Esophagus squamous epithelium (tissue), 5 donors: ENCODE measurements at regions not wholly inside any gene's neighbourhood (a gene's known extent, or its start where the extent isn't known, plus 50 kb on each side); places are given as distances from the start of the nearest gene placed in this dataset.

Experiments used
- DNase-seq: peaks from one replicate; lab custom pipeline; 2025; lab: John Stamatoyannopoulos, UW
- H3K27ac ChIP-seq, 4 donors: fragments of 200-600 bp; sonication (generic); one replicate each; pipeline ENCODE4 v1.5.1; 2016 to 2019; ENCODE audit warnings: mild to moderate bottlenecking in 1 of 4
- H3K27me3 ChIP-seq, 4 donors: fragments of 200-600 bp; sonication (generic); 1 replicate in 3 of 4; 2 replicates in 1 of 4; pipeline versions ENCODE4 v1.5.1 to v1.6.0; 2017 to 2021; ENCODE audit warnings: antibody characterized with exemption in 1 of 4
- H3K36me3 ChIP-seq, 3 donors: fragments of 200-600 bp; sonication (generic); one replicate each; pipeline ENCODE4 v1.5.1; 2016 to 2019
- H3K4me1 ChIP-seq, 3 donors: fragments of 200-600 bp; sonication (generic); one replicate each; pipeline ENCODE4 v1.5.1; 2017 to 2019
- H3K4me3 ChIP-seq, 4 donors: fragments of 200-600 bp; sonication (generic); 1 replicate in 3 of 4; 2 replicates in 1 of 4; pipeline ENCODE4 v1.5.1; 2016 to 2019; ENCODE audit warnings: mild to moderate bottlenecking in 2 of 4, moderate library complexity in 1 of 4
- H3K9me3 ChIP-seq, 3 donors: fragments of 200-600 bp; sonication (generic); one replicate each; pipeline ENCODE4 v1.5.1; 2016 to 2019
- POLR2A ChIP-seq, 4 donors: fragments of 450-650 bp; IDR thresholded peaks; one replicate each; pipeline ENCODE4 v1.6.1; 2017; ENCODE audit warnings: antibody characterized with exemption in 4 of 4, mild to moderate bottlenecking in 4 of 4, moderate library complexity in 3 of 4
- WGBS, 2 donors: methylation state at CpG; one replicate each; pipeline ENCODE4 v1.1.5; 2018; 5-methylcytosine and 5-hydroxymethylcytosine counted together
- intact Hi-C: fragments of 100-400 bp; cut with DNase I; formaldehyde crosslinking; loops from one replicate; pipeline ENCODE4 v1.15.0; 2022
- TF ChIP-seq, protein P1 (sequence below), 6 experiments: fragments of 450-650 bp in 4 of 6; fragments of 200-600 bp in 2 of 6; sonication (generic) in 2 of 6; IDR thresholded peaks; one replicate each; pipeline ENCODE4 v1.5.1; 2016 to 2019; ENCODE audit warnings: antibody characterized with exemption in 6 of 6, mild to moderate bottlenecking in 4 of 6, moderate library complexity in 4 of 6
- donor health status: DM: yes; HTN: yes; CAD: no.

DNA sequence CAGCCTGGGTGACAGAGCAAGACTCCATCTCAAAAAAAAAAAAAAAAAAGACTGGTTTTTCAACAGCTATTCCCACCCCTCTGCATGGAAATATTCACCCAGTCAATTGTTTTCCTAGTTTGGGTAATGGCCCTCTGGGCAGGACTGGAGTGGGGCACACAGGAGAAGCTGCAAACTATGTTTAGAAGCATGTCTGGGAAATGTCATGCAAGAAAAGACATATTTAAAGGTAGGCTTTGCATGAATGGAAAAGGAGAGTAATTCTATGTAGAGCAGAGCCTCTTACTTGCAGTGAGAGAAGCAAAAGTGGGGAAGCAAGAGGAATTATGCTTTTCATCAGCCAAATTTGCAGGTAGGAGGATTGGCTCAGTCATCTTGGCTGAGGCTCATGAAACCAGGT is 276.5 kb upstream of the PLEKHG7 start:
- TF ChIP-seq, protein P1, sequence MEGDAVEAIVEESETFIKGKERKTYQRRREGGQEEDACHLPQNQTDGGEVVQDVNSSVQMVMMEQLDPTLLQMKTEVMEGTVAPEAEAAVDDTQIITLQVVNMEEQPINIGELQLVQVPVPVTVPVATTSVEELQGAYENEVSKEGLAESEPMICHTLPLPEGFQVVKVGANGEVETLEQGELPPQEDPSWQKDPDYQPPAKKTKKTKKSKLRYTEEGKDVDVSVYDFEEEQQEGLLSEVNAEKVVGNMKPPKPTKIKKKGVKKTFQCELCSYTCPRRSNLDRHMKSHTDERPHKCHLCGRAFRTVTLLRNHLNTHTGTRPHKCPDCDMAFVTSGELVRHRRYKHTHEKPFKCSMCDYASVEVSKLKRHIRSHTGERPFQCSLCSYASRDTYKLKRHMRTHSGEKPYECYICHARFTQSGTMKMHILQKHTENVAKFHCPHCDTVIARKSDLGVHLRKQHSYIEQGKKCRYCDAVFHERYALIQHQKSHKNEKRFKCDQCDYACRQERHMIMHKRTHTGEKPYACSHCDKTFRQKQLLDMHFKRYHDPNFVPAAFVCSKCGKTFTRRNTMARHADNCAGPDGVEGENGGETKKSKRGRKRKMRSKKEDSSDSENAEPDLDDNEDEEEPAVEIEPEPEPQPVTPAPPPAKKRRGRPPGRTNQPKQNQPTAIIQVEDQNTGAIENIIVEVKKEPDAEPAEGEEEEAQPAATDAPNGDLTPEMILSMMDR (IDR thresholded peaks at IDR 0.05) = no peak
- no peak for TF ChIP-seq POLR2A (IDR thresholded peaks at IDR 0.05)
- intact Hi-C loops = no loop called here
- no peaks in the 10 kb centered on the region for H3K27me3 ChIP-seq
- H3K27ac ChIP-seq = no peak overlapping the region
- H3K4me1 ChIP-seq = peaks cover 0 to 21% (median 9%) of the 10 kb centered on the region in 3 donors
- no peak overlapping the region for H3K4me3 ChIP-seq
- H3K36me3 ChIP-seq = no peaks in the 10 kb centered on the region
- DNase-seq = no peak
- H3K9me3 ChIP-seq = no peaks in the 10 kb centered on the region

DNA sequence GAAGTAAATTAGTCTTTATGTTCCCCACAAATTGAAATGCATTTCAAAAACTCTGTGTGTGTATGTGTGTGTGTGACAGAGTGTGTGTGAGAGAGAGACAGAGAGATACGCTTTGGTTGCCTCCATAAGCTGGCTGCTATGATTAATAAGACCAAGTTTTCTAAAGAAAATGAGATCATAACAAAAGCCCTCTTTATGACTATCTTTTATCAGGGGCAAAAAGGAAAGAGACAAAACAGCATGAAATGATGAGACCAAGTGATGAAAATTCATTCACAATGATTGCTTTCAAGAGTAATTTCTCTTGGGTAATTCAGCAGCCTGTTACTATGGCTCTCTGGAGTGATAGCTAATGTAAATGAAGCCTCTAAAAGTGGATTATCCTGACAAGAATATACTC is 277.6 kb upstream of the PLEKHG7 start:
- TF ChIP-seq, protein P1 (IDR thresholded peaks at IDR 0.05) = no peak
- no peak for TF ChIP-seq POLR2A (IDR thresholded peaks at IDR 0.05)

DNA sequence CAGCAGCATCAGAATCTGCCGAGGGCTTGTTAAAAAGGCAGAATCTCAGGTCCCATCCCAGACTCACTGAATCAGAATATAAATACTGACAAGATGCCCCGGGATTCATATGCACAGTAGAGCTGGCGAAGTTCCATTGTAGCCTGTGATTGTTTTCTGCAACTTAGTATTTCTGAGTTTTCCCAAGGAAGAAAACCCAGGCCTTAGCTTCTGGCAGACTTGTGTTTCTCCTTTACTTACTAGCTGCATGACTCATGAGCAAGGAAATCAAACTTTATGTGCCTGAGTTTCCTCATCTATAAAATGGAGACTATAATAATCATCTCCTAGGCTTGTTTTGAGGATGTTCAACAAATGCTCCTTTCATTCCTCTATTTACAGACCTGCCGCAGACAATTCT is 278.5 kb upstream of the PLEKHG7 start:
- 45 to 64% methylated on average over 4 of the region's 4 CpGs for WGBS, 2 donors
- H3K27me3 ChIP-seq = no peaks in the 10 kb centered on the region
- H3K4me1 ChIP-seq = peaks cover 0 to 21% (median 9%) of the 10 kb centered on the region in 3 donors
- no peaks in the 10 kb centered on the region for H3K36me3 ChIP-seq
- intact Hi-C loops = no loop called here
- no peak for DNase-seq
- TF ChIP-seq, protein P1 (IDR thresholded peaks at IDR 0.05) = no peak
- TF ChIP-seq POLR2A (IDR thresholded peaks at IDR 0.05) = no peak
- H3K4me3 ChIP-seq = no peak overlapping the region
- H3K27ac ChIP-seq = peak overlapping the region in 1 of 4 donors; percentile 35
- no peaks in the 10 kb centered on the region for H3K9me3 ChIP-seq

More for the DNA sequence above, 277.6 kb upstream of the PLEKHG7 start:
- no peak overlapping the region for H3K4me3 ChIP-seq
- H3K27me3 ChIP-seq = no peaks in the 10 kb centered on the region
- H3K9me3 ChIP-seq = no peaks in the 10 kb centered on the region
- peaks cover 0 to 21% (median 9%) of the 10 kb centered on the region in 3 donors for H3K4me1 ChIP-seq
- no peak overlapping the region for H3K27ac ChIP-seq
- H3K36me3 ChIP-seq = no peaks in the 10 kb centered on the region
- intact Hi-C loops = no loop called here
- DNase-seq = no peak
- 95% methylated on average over 1 of the region's 1 CpG for whole genome bisulfite sequencing, 2 donors

DNA sequence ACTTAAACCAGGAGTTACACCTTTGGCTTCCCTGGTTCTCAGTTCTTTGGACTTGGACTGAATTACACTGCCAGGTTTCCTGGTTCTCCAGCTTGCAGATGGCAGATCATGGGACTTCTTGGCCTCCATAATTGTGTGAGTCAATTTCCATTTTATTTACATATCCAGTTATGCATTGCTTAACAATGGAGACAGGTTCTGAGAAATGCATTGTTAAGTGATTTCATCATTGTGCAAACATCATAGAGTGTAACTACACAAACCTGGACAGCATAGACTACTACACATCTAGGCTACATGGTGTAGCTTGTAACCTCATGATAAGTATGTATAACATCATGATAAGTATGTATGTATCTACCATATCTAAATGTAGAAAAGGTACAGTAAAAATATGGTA is 276.1 kb upstream of the BTG1 start:
- no peaks in the 10 kb centered on the region for H3K27me3 ChIP-seq
- TF ChIP-seq, protein P1 (IDR thresholded peaks at IDR 0.05) = no peak
- no peak for TF ChIP-seq POLR2A (IDR thresholded peaks at IDR 0.05)
- DNase-seq = no peak
- peaks cover 0 to 21% (median 9%) of the 10 kb centered on the region in 3 donors for H3K4me1 ChIP-seq
- intact Hi-C loops = no loop called here
- H3K4me3 ChIP-seq = no peak overlapping the region
- no peak overlapping the region for H3K27ac ChIP-seq
- no peaks in the 10 kb centered on the region for H3K36me3 ChIP-seq
- no peaks in the 10 kb centered on the region for H3K9me3 ChIP-seq

DNA sequence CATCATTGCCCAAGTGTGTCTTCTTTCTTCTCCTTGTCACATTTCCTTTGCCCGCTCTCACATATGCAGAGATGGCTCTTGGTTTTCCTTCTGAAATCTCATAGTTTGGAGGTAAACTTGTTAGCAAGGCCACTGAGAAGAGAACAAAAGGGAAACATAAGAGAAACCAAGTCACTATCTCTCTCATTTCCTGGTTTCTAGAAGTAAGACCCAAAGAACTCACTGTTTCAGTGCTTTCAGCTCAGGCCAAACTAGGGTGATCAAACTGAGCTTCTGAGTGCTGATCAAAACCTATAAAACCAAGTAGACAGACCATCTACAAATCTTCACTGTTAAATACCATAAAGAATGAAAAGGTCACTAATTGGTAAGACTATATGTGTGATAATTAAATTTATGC is 275.4 kb upstream of the BTG1 start:
- Histone ChIP-seq H3K36me3 (no peaks in the 10 kb centered on the region), H3K9me3 (no peaks in the 10 kb centered on the region), H3K4me3 (no peak overlapping the region), H3K27me3 (no peaks in the 10 kb centered on the region), H3K4me1 (peaks cover 0 to 14% (median 9%) of the 10 kb centered on the region in 3 donors), H3K27ac (no peak overlapping the region)
- no peak for DNase-seq
- TF ChIP-seq POLR2A (IDR thresholded peaks at IDR 0.05) = no peak
- TF ChIP-seq, protein P1 (IDR thresholded peaks at IDR 0.05) = no peak
- intact Hi-C loops = no loop called here
- 82 to 100% methylated on average over 1 of the region's 1 CpG for WGBS, 2 donors
